ENCODE measurements at regions not wholly inside any gene's neighbourhood (a gene's known extent, or its start where the extent isn't known, plus 50 kb on each side); places are given as distances from the start of the nearest gene placed in this dataset.
"Not testable (repeated sequence)": the region's sequence is repeated elsewhere in the genome, so short reads cannot be mapped to it uniquely, and the experiment has no call there.

DNA sequence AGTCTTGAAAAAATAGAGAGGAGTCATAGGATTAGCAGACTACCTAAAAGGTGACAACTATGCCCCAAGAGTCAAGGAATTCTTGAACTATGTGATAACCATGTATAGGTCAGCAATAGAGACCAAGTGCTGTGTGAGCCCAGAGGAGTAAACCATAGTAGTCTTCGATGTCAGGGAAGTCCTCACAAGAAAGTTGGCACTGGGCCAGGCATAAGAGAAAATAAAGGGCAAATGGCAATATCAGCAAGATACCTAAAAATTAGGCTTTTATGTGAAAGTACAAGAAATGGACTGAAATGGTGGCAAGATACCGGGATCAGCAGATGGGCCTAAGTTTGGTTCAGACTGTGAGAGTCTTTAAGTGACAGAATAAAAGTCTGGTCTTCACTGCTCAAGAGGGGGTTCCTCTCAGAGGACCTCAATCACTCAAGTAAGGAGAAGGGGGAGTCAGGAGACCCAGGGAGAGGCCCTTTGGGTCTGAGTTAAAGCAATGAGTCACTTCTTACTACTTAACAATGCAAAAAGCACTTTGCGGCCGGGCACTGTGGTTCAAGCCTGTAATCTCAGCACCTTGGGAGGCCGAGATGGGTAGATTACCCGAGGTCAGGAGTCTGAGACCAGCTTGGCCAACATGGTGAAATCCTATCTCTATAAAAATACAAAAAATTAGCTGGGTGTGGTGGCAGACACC, 95.0 kb downstream of the TEX35 start:
- no peak for DNase-seq (ENCODE audit: low spot score)

DNA sequence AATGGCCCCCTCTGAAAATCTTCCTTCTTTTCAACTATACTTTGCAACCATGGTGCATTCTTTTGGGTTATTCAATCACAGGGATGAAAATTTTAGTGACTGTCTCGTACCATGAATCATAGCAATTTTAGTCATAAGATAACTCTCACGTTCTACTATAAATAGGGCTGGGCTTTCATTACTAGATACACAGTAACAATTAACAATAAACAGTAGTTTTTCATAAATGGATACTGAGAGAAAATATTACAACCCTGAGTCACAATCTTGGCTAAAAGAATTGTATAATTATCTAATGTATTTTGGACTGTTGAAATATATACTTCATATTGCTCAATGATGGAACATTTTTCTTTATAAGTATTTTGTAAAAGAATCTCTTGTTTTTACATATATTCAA, 96.1 kb downstream of the TEX35 start:
- DNase-seq (ENCODE audit: low spot score), result no peak

GRCh38 chr1:178610690-178611410, 97.9 kb downstream of the TEX35 start:
- DNase-seq (ENCODE audit: low spot score), result not testable (repeated sequence)

DNA sequence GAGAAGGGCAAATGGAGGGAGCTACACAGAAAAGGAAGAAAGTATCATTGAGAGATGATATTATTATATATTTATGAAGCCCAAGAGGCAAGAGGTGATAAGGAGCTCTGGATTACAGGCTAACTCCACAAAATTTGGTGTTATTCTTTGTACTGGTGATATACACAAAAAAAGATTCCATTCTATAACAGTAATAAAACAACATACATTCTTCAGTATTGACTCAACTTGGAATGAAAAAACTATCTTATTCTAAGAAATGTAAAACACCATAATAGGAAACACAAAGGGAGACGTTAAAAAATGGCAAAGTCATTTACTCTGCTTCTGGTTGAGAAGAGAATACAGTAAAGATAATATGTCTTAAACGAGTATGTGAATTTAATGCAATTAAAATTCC, 99.4 kb downstream of the TEX35 start:
- DNase-seq (ENCODE audit: low spot score), result no peak

- DNase-seq (ENCODE audit: low spot score), result no peak
Observed at GRCh38 chr1:178613271-178613945, 100.5 kb downstream of the TEX35 start.

DNA sequence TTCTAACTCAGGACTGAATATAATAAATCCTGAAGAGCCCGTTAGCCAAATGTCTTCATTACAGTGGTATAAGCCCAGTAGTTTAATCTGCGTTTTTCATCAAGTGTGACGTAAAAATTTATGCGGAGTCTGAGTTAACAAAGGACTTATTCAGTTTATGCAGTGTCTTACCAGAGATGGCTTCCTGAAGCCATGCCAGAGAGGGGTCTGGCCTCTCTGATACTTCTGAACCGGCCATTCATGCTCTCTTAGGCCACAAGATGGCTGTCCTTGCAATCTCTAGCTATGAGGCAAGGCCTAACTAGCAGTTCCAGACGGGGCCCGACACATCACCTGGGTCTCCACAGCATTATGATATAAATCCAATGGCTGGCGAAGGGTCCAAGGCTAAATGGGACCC, 101.4 kb downstream of the TEX35 start:
- DNase-seq (ENCODE audit: low spot score), result peak; percentile 23

DNA sequence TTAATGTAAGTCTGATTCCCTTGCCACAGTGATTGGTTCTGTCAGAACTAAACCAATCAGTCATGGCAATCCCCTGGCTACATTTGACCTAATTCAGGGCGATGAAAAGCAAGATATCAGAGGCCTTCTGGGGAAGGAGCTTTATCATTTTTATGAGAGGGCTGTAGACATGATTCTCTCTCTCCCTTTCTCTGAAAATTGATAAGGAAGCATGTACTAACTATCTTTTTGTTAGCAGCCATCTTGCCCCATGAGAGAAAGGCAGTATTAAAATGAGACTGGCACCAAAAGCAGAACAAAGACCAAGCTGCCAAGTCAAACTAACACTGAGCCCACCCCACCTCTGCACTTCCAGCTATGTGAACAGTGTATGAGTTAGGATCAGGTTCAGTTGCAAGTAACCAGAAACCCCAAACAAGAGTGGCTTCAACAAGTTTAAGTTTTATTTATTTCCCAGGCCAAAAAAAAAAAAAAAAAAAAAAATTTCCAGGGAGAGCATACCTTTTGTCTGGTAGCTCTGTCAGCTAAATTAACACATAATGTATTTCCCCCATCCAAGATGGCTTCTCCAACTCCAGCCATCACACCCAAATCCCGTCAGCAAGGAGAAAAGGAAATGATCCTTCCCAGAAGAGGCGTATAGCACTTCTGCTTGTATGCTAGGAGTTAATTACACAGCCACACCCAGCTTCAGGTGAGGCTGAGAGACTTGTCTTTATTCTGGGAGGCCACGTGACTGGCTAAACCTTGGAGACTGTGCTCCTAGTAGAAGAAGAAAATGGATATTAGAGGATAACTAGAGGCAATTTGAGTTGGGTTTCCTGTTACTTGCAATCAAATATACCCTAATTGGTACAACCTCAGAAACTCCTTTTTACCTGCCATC, 105.8 kb upstream of the RALGPS2 start:
- no peak for DNase-seq (ENCODE audit: low spot score)

GRCh38 chr1:178620584-178621475, 104.2 kb upstream of the RALGPS2 start:
- no peak for DNase-seq (ENCODE audit: low spot score)

DNA sequence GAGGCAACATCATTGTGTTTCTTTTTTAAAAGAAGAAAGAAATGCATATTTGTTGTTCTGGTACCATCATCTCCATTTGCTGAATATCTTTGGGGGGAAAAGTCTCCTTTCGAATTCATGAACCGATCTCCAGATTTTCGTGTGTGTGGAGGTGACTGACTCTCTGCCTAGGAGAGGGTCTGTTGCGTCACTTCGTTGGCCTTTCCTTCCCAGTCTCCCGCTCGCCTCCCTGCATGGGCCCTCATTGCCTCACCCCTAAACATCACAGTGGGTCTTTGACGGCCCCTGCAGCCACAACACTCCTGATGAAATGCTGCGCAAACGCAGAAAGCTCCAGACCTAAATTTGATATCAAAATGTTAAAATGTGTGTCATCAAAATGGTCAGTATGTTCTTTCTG, 103.2 kb upstream of the RALGPS2 start:
- no peak for DNase-seq (ENCODE audit: low spot score)

DNA sequence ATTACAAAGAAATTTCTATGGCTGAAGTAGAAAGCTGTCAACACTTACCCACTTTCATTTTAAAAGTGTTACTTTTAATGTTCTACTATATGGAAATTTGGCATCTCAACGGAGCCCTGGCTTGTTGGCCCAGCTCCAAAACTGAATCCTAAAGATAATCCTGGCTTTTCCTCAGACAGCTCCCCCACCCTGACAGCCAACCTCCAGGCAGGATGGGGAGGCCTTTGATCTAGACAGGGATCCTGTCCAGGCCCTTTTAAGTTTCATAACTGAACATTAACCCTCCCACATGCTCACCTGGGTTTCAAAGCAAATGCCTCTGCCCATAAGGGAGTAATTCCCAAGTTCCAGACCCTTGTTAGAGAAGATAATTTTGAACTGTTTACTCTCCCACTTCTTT, 99.3 kb upstream of the RALGPS2 start:
- no peak for DNase-seq (ENCODE audit: low spot score)

- no peak for DNase-seq (ENCODE audit: low spot score)
Observed at GRCh38 chr1:178627037-178627436, 98.0 kb upstream of the RALGPS2 start.

- DNase-seq (ENCODE audit: low spot score), result no peak
Observed at GRCh38 chr1:178628637-178629251, 96.3 kb upstream of the RALGPS2 start.

DNA sequence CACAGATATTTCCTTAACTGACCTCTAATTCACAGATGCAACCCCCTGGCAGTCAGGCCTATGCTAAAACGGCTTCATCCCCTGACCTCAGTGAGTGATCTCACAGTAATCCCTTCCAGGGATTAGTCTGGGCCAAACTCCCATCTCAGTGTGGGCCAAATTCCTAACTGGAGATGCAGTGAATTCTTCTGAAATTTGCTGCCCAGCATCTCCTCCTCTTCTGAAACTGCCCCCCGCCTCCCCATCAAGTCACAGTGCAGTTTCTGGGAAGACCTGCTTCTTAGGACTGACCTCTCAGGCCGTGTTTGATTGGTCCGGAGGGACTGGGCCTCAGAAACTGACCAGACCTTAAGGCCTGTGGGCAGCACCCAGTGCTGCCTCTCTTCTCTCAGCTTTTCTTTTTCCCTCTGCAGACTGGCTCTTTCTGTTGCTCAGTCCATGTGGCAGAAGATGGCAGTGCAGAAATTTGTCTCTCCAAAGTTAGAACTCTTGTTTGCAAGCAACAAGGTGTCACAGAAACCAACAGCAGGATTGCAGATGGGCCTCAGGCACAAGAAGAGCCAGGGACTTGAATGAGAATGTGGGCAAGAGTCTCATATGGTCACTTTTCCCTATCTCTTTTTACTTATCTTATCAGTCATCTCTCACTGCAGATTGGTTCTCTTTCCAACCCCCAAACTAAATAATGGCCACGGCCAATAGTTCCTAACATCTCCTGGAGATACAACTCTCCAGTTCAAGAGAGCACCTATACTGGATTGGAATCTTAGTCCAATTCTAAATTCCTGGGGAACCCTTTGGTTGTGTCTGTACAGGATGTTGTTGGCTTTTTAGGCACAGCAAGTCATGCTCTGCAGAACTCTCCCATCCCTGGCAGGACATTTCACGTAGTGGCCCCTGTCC, 95.5 kb upstream of the RALGPS2 start:
- DNase-seq (ENCODE audit: low spot score), result no peak

DNA sequence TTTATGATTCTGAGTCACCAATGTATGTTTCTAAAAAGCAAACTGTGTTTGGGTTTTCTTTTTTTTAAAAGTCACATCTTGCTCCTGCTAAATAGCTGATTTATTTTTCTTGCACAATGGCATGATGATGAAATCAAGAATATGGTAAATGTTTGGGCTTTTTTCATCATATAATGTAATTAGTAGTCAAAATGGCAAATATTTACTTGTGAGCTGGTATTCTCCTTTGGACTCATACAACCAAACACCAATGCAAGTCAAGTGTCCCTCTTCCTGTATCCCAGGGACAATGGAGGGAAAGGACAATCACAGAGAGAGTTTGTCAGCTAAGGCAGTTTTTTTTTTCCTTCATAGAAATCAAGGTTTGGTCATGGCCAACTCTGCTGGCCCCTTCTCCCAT, 94.6 kb upstream of the RALGPS2 start:
- DNase-seq (ENCODE audit: low spot score), result no peak

GRCh38 chr1:178632653-178633052, 92.4 kb upstream of the RALGPS2 start:
- no peak for DNase-seq (ENCODE audit: low spot score)

- no peak for DNase-seq (ENCODE audit: low spot score)
Observed at GRCh38 chr1:178633056-178633455, 92.0 kb upstream of the RALGPS2 start.

DNA sequence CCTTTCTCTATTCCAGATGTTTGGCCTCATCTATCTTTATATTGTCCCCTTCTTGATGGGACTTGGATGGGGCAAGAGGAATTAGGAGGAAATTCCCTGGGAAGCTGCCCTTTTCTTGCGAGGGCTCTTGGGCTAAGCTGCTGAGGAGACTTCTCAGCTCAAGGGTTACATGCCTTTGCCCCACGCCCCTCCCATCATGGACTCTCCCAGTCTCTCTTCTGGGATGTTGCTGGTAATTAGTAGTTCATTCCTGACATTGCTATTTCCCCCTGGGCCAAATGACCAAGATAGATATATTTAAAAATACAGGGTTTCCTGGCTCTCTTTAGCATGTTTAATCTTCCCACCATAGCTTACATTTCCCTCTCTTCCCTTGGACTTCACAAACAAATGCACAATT, 90.6 kb upstream of the RALGPS2 start:
- no peak for DNase-seq (ENCODE audit: low spot score)

DNA sequence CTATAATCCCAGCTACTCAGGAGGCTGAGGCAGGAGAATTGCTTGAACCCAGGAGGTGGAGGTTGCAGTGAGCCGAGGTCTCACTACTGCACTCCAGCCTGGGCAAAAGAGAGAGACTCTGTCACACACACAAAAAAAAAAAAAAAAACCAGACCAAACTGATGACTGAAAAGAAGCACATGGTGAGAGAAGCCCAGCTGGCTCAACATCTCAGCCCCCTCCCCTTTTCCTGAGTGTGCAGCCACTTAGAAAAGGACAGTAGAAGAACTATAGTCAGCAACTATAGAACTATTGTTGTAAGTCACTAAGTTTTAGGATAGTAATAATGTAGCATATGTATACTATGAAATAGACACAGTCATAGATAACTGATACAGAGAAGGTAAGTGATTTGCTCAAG, 87.2 kb upstream of the RALGPS2 start:
- no peak for DNase-seq (ENCODE audit: low spot score)

- no peak for DNase-seq (ENCODE audit: low spot score)
Observed at GRCh38 chr1:178639326-178639725, 85.7 kb upstream of the RALGPS2 start.

- DNase-seq (ENCODE audit: low spot score), result no peak
Observed at GRCh38 chr1:178642282-178642681, 82.8 kb upstream of the RALGPS2 start.

All from globus pallidus (tissue), 1 donor.